ENCODE measurements at regions not wholly inside any gene's neighbourhood (a gene's known extent, or its start where the extent isn't known, plus 50 kb on each side); places are given as distances from the start of the nearest gene placed in this dataset.

- ChIA-PET POLR2A (no interaction called here), CTCF (interaction anchor here (1.2 kb wide), 1 partner anchor 8 kb away, joined by 3 read pairs; no protein-coding TSS in a partner anchor)
- TF ChIP-seq CTCF (IDR thresholded peaks at IDR 0.05; ENCODE audit: control extremely low read depth, extremely low read depth, low read depth, missing control alignments): no peak
- DNase-seq (ENCODE audit: extremely low spot score): no peak
Measured at GRCh38 chr1:73771396-73771795, 426.6 kb downstream of the LRRIQ3 start.

GRCh38 chr1:73770109-73770905 is 427.7 kb downstream of the LRRIQ3 start:
- DNase-seq (ENCODE audit: extremely low spot score): no peak
- CTCF ChIA-PET: interaction anchor here (0.7 to 1.7 kb wide), 2 partner anchors 11 to 30 kb away, joined by 3 read pairs; no protein-coding TSS in a partner anchor
- POLR2A ChIA-PET: no interaction called here
- no peak for TF ChIP-seq CTCF (IDR thresholded peaks at IDR 0.05; ENCODE audit: control extremely low read depth, extremely low read depth, low read depth, missing control alignments)

- ChIA-PET CTCF (interaction anchor here (1.8 kb wide), 1 partner anchor 18 kb away, joined by 4 read pairs; no protein-coding TSS in a partner anchor), POLR2A (no interaction called here)
- TF ChIP-seq CTCF (IDR thresholded peaks at IDR 0.05; ENCODE audit: control extremely low read depth, extremely low read depth, low read depth, missing control alignments): no peak
- no peak for DNase-seq (ENCODE audit: extremely low spot score)
Measured at GRCh38 chr1:73766786-73767348, 431.1 kb downstream of the LRRIQ3 start.

GRCh38 chr1:73765551-73766233 is 432.3 kb downstream of the LRRIQ3 start:
- no peak for TF ChIP-seq CTCF (IDR thresholded peaks at IDR 0.05; ENCODE audit: control extremely low read depth, extremely low read depth, low read depth, missing control alignments)
- DNase-seq (ENCODE audit: extremely low spot score): no peak
- ChIA-PET POLR2A (no interaction called here), CTCF (interaction anchor here (1.2 to 1.8 kb wide), 2 partner anchors 10 to 19 kb away, joined by 4 read pairs; no protein-coding TSS in a partner anchor)

- POLR2A ChIA-PET: no interaction called here
- CTCF ChIA-PET: no interaction called here
Measured at GRCh38 chr1:73761559-73761958, 436.4 kb downstream of the LRRIQ3 start.

More at GRCh38 chr1:73761559-73761958, 436.4 kb downstream of the LRRIQ3 start:
- no peak for DNase-seq (ENCODE audit: extremely low spot score)
- no peak for TF ChIP-seq CTCF (IDR thresholded peaks at IDR 0.05; ENCODE audit: control extremely low read depth, extremely low read depth, low read depth, missing control alignments)

All from GM10248 (cell line).